NT2/D1 (cell line): ENCODE measurements at regions not wholly inside any gene's neighbourhood (a gene's known extent, or its start where the extent isn't known, plus 50 kb on each side); places are given as distances from the start of the nearest gene placed in this dataset.

Experiments used
- SUZ12 ChIP-seq: IDR thresholded peaks from 2 replicates; pipeline ENCODE4 v1.6.1; 2011; ENCODE audit not compliant: insufficient read length, insufficient read depth; ENCODE audit errors: extremely low read depth
- YY1 ChIP-seq: IDR thresholded peaks from 2 replicates; pipeline ENCODE4 v1.6.1; 2011; ENCODE audit not compliant: insufficient read length, insufficient read depth
- ZNF274 ChIP-seq: IDR thresholded peaks from 2 replicates; pipeline ENCODE4 v1.6.1; 2011; ENCODE audit warnings: mild to moderate bottlenecking, low read depth, low read length

DNA sequence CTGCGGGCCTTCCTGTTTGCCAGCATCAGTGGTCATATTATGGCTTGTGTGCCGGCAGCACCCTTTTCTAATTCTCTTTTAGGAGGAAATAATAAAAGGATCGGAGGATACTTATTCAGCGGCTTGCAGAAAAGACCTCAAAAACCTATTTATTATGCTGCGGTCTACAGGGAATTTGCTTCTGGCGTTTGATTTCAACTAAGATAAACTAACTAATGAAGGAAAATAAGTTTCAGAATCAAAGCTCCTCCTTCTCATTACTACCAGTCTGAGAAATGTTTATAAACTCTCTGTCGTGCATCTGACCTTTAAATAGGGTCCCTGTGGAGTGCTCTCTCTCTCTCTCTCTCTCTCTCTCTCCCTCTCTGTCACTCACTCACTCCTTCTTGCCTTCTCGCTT, 335.0 kb upstream of the GLI3 start:
- TF ChIP-seq YY1 (no peak), ZNF274 (no peak), SUZ12 (no peak)
